ENCODE measurements at regions not wholly inside any gene's neighbourhood (a gene's known extent, or its start where the extent isn't known, plus 50 kb on each side); places are given as distances from the start of the nearest gene placed in this dataset.

- no peak for TF ChIP-seq CTCF (IDR thresholded peaks at IDR 0.05)
- no peak for TF ChIP-seq EZH2 (IDR thresholded peaks at IDR 0.05; ENCODE audit: borderline replicate concordance, insufficient read depth, low read depth, low read length, poor library complexity, severe bottlenecking)
Observed at GRCh38 chr7:145928937-145929336, 187.7 kb upstream of the CNTNAP2 start.
